HG02840 (cell line): ENCODE measurements at regions not wholly inside any gene's neighbourhood (a gene's known extent, or its start where the extent isn't known, plus 50 kb on each side); places are given as distances from the start of the nearest gene placed in this dataset.

Experiments
- ATAC-seq: cut with Tn5 transposase; IDR thresholded peaks from one replicate; pipeline ENCODE4 v1.9.1; 2021; ENCODE audit warnings: mild to moderate bottlenecking, moderate library complexity, moderate number of reproducible peaks; ENCODE audit not compliant: unreplicated experiment, low FRiP score

DNA sequence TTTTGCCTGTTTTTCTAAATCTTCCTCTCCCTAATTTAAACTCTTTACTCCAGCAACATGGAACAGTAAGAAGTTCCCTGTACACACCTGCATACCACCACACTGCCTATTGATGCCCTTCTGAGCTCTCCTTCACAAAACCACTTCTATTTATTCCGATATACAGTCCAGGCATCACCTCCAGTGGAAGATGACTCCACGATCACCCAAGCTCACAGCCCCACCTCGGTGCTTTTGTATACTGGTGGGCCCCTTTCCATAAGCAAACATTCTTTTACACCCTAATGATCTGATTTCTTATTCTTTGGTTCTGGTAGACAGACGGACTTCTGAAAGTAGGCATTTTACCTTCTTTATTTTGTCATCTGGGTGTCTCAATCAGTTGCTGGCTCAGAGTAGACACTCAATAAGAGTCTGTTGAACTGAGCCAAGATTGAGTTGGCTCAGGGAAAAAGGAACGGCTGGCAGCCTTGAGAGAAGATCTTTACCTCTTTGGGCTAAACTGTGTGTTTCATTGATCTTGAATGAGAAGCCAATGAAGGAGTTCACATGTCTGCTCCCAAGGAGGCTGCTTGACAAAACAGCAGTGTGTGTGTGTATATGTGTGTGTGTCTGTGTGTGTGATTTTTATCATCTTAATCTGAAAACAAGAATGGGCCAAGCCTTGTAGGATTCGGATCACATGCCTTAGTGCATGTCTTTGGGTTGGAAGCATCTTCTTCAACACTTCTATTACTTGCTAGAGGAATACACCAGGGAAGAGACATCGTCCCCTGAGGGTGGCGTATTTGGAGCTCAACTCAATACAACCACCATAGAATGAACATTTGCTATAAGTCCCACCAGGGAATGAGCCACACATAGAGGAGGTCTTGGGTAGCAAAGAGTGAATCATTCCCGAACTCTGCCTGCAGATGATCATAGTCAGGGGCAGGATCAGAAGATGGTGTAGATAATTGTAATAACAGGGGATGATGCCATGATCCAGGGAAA lies 341.8 kb downstream of the CYRIA start:
- no peak for ATAC-seq

DNA sequence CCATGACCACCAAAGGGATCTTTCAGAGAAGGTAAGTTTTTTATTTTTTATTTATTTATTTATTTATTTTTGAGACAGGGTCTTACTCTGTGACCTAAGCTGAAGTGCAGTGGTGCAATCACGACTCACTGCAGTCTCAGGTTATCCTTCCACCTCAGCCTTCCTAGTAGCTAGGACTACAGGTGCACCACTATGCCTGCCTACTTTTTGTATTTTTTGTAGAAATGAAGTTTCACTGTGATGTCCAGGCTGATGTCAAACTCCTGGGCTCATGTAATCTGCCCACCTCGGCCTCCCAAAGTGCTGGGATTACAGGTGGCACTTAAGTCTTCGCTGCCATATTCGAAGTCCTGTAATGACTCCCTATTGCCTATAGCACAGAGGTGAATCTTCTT lies 342.5 kb downstream of the CYRIA start:
- no peak for ATAC-seq

DNA sequence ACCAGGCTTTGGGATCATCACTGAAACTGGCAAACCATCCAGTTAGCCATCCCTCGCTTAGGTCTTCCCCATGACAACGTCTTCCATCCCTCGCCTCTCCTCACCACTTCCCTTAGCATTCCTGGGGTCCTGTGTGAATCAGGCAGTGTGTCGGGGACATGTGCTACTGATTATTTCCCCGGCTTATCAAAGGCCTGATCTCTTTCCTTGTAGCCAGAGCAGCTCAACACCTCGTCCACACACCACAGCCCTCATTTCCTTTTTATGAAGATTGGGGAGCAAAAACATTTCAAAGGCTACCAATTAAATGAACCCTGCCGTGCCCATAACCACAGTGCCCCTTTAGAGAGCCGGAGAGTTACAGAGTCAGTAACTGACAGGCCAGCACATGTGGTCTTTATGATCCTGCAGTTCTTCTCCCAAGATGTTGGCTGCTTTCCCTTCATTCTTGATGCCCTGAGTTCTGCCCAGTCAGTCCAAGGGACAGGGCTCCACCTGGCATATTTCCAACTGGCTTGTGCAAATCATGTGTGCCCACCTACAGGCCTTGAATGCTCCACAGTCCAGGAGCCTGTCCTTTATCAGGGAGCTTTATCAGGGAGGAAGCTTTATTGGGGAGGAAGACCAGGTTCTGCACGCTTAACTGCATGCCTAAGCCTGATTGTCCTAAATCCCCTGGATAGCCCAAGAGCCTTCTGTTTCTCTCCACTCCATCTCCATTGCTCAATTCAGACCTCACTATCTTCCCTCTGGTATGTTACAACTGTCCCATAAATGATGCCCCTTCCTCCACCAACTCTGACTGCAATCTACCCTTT lies 343.1 kb downstream of the CYRIA start:
- no peak for ATAC-seq

DNA sequence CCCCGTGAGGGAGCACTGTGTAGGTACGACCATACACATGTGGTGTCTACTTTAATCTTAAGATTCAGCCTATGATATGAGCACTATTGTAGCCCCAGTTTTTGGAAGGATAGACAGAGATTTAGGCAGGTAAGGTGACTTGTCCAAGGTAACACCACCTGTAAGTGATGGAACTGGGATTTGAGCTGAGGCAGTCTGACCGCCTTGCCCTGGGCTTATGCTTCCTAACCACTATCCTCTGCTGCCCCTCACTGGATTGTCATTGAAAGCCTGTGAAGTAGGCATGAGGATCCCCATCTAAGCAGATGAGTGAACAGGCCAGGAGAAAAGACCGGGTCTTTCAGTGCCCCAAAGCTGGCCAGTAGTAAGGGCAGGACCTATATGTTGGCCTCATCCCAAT lies 343.8 kb downstream of the CYRIA start:
- ATAC-seq = no peak

DNA sequence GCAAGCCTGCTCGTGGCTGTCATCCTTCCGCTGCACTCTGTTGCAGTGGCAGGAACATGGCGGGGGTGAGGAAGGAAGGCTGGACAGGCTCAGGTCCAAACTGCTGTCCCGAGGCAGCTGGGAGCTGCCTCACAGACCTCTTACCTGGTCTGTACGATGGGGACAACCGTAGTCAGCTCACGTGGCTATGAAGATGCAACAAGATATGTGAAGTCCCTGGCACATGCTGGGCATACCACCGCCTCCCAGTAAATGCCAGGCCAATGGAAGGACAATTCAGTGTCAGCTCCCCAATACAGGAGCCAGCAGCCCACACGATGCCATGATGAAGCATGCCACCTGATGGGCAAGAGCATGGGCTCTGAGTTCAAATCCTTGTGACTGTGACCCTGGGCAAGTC lies 344.4 kb downstream of the CYRIA start:
- no peak for ATAC-seq

DNA sequence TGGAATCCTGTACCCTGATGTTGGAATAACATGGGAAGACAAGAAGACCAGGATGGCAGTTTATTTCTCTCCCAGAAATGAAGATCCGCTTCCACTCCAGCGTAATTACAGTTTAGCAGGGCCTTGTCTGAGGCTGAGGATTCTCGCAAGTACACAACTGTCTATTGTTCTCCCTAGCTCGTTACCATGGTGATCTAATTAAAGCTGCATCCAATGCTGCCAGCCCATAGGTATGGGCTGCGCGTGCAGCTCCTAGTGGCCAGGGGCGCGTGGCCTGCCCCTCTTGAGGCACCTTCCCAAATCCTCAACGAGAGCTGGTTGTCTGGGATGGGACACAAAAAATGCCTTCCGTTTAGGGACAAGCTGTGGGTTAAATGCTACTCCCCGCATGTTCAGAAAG lies 344.9 kb downstream of the CYRIA start:
- ATAC-seq = no peak

DNA sequence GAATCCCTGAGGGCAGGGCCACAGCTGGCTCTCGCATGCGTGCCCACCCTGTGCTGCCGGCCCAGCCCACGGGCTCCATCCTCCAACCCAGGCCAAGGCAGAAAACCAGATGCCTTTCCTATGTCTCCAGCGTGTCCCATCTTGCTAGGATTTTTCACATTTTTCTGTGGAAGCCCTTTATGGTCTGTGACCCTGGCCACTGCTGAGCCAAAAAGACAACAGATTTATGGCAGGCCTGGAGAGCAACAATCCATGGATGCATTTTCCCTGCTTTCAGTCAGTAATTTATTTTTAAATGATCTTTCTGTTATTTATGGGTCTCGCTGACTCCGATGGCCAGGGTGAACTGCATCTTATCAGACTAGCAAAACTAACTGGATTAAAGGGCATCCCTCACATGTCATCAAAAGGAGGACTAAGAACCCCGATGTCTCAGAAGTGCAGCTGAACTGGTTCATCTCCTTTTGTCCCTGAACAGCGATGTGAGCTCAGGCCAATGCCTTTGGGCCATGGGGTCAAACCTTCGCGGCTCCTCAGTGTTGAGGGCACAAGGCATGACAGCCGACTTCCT lies 346.0 kb downstream of the CYRIA start:
- no peak for ATAC-seq

DNA sequence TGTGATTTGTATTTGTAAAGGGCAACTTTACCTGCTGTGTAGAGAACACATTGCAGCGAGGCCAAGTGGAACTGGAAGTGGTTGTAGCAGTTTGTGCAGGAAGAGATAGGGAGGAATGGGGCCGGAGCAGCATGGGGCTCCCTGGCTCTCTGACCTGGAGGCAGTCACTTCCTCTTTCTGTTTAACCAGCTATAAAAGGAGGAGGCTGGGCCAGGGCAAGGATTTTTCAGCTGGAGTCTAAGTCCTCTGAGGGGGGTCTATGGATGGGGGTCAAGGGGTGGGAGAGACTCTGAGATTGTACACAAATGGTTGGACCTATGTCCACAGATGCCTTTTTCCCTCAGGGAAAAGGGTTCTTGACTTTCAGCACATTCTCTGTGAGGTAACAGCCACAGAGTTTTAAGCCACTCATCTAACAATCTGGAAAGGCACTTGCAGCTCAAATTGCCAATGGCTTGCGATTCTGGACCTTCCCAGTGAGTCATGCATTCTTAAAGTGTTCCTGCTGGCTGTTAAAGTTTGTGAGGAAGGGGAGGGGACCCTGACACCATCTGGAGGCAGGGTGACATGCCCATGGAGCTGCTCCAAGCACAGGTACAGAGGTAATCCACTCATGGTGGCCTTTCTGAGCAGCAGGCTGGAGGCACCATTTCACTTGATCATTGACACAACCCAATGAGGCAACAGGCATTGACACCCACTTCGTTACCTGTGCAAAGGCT lies 347.0 kb downstream of the CYRIA start:
- ATAC-seq = no peak

DNA sequence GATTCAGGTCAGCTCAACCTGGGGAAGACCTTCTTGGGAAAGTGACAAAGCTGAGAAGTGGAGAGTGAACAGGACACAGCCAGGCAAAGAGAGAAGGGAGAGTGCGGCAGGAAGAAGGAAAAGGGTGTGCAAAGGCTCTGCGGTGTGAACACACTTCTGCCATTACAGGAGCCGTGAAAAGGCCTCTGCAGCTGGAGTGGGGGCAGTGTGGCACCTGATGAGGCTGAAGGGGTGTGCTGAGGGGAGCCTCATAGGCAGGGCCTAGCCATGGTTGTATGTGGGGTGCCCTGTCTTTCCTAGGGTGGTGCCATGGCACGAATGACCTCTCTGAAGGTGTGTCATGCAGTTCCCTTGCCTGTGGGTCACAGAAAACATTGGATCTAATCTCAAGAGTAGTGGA lies 347.6 kb downstream of the CYRIA start:
- no peak for ATAC-seq

DNA sequence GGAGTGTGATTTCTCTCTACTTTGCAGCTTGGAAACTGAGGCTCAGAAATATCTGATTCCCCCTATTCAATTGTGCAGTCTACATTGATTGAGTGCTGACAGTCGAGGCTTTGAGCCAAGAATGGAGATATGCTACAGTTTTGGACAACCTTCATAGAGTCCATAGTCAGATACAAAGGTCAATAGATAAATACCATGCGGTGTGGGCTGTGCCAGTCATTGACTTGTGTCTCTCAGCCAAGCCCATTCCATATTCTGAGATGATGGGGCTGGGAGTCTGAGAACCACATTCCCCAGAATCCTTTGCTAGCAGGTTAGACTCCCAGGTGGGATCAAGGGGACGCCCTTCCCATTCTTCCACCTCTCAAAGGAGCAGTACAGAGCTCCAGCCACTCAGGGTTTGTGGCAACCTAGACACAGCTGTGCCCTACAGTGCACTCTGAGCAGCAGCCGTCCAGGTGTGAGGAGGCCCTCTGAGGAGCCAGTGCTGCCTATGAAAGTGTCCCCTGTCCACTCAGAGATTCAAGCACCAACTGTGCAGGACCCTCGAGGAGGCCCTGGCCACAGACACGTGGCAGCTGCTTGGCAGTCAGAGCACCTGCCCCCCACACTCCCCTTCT lies 348.3 kb downstream of the CYRIA start:
- no peak for ATAC-seq

DNA sequence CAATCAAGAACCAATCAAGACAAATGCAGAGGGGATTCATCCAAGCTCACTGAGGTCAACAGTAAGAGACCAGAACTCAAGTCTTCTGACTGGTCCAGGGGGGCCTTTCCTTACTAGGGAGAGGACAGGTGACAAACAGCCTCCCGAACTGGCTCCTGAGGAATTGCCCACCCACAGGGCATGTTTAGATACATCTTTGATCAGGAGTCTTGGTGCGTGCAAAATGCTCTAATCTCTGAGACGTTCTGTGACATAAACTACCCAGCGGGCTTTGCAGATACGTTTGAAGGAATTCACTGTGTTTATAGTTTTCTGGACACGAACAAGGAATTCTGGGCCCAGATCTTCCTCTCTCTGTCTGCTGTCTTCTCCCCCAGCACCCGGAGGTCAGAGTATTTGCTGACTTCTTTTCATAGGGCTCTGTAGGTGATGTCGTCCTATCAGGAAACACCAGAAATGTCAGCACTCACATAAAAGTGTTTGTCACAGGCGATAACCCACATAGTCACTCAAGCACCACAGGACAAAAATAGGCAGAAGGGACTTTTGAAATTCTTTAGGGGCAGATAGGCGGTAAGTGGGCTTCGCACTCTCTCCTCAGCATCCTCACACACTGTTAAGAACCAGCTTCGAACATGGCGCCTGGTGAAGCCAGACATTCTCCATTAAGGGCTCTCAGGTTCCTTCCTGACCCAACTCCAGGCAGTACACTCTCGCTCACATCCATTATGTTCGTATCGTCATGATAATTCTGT lies 349.0 kb downstream of the CYRIA start:
- ATAC-seq = no peak

DNA sequence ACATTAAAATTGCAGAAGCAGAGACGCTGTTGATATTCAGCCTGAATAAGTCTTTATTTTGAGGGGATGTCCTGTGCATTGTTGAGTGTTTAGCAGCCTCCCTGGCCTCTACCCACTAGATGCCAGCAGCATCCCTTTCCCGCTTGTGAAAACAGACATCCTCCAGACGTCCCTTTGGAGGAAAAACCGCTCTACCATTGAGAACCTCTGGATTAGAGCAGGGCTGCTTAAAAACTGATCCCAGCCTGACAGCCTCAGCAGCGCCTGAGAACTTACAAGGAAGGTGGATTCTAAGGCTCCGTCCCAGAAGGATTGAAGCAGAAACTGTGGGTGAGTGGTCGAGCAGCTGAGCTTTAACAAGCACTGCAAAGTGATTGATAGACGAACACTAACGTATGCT lies 349.7 kb downstream of the CYRIA start:
- ATAC-seq = no peak

DNA sequence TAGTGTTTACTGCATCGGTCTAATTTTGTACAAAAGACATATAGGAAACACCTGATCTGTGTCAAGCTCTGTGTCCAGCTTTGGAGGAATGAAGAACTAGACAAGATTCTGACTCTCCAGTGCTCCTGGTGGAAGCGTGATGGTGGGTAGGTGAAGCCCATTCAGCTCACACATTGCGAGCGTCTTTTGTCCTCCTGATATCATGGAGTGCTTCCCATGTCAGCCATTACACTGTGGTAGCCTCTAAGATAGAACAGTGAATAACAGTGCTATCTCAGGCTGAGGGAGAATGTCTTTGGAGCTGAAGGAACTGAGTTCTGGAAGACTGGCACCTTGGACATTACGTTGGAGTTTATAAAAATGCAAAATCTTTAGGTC lies 350.2 kb downstream of the CYRIA start:
- no peak for ATAC-seq

DNA sequence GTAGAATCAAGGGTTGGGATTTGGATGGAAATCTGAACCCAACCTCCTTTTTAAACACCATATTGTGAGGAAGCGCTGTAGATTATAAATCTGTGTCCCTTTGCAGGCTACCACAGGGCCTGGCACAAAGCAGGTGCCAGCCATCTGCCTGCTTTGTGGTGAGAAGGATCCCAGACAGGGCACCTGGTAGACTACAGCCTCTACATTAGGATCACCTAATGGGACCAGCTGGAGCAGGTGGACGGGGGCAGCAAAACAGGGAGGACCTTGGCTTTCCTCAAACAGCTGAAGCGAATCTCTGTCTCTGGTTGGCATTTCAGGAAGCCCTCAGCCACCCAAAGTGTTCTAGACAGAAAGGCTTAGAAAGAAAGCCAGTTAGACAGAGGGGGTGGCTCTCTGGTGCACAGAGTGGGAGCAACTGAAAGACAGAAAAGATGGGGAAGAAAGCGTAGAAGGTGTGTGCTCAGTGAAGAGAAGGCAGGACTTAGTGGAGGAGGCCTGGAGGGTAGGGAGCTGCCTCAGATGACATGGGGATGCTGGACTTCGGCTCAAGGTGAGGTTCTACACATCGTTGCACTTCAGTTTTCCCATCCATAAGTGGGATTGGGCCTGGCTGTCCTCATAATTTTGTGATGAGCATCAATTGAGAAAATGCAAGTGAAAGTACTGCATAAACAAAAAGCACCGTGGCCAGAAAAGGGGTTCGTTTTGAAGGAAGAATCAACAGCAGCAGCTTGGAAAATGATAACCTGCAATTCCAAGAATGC lies 350.8 kb downstream of the CYRIA start:
- ATAC-seq = no peak

DNA sequence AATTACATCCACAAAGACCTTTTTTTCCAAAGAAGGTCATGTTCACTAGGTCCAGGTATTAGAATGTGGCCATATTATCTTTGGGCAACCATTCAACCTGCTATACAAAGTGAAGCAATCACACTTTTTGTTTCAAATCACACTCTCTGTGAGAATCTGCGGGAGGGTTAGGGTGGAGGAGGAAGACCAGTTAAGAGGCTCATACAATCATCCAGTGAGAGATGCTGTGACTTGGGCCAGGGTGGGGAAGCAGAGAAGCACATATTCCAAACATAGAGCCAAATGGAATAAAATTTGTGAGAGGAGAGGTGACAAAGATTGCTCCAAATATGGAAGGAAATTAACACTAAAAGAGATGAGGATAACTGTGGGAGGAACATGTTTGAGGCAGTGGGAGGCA lies 351.6 kb downstream of the CYRIA start:
- ATAC-seq = no peak

DNA sequence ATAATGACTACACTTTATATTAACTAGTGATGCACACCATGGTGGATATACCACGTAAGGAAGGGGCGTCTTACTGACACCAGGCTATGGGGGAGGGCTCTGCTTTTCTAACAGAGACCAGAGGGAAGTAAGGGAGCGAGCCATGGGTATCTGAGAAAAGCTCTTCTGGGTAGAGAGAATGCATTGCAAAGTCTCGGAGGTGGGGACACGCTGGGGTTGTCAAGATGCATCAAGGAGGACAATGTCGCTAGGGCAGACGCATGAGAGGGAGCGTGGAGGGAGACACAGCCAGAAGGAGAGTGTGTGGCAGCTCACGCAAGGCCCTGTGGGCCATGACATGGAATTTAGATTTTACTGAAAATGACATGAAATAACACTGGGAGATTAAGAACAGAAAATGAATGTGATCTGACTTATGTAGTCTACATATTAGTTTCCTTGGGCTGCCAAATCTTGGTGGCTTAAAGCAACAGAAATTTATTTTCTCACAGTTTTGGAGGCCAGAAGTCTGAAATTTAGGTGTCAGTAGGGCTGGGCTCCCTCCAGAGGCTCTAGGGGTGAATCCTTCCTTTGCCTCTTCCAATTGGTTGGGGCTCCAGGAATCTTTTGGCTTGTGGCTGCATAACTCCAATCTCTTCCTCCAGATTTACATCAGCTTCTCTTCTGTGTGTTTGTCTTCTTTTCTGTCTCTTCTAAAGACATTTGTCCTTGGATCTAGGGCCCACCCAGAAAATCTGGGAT lies 352.2 kb downstream of the CYRIA start:
- ATAC-seq = no peak

DNA sequence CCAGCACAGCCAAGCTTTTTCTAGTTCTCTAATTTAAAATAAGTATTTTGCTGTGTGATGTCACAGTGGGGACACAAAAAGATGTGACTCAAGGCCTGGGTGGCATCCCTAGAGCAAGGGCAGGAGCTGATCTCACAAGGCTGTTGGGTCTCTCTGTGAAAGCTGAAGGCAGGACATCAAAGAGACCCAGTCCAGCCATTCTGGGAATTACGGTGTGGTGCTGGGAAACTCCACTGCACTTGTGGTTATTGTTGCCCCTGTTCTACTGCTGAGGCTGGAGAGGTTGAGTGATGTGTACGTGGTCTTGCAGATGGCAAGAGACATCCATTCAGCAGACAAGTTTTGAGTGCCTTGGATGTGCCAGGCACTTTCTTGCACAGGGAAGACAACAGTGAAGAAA lies 352.9 kb downstream of the CYRIA start:
- no peak for ATAC-seq
